ENCODE measurements at regions not wholly inside any gene's neighbourhood (a gene's known extent, or its start where the extent isn't known, plus 50 kb on each side); places are given as distances from the start of the nearest gene placed in this dataset.

GRCh38 chr1:193421487-193421886 lies 235.1 kb upstream of the B3GALT2 start:
- TF ChIP-seq, protein P1, sequence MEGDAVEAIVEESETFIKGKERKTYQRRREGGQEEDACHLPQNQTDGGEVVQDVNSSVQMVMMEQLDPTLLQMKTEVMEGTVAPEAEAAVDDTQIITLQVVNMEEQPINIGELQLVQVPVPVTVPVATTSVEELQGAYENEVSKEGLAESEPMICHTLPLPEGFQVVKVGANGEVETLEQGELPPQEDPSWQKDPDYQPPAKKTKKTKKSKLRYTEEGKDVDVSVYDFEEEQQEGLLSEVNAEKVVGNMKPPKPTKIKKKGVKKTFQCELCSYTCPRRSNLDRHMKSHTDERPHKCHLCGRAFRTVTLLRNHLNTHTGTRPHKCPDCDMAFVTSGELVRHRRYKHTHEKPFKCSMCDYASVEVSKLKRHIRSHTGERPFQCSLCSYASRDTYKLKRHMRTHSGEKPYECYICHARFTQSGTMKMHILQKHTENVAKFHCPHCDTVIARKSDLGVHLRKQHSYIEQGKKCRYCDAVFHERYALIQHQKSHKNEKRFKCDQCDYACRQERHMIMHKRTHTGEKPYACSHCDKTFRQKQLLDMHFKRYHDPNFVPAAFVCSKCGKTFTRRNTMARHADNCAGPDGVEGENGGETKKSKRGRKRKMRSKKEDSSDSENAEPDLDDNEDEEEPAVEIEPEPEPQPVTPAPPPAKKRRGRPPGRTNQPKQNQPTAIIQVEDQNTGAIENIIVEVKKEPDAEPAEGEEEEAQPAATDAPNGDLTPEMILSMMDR (IDR thresholded peaks at IDR 0.05; ENCODE audit: borderline replicate concordance, insufficient read depth, low read depth, low read length) = no peak
- H3K4me3 ChIP-seq (ENCODE audit: low read depth, low read length) = no peak overlapping the region

DNA sequence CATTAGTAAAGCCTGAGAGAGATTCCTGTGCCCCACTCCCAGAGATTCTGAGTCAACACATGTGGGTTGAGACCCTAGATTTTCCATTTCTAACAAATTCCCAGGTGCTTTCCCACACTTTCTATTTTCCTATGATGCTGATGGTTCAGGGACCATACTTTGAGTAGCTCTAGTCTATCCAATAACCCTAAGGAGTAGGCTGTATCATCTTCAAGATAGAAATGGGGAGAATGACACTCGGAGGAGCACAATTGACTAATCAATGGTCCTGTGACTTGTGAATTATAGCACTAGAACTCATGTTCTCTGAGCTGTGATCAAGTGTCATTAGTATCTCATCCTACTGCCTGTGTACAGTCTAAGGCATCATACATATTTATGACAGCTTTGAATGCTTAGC lies 232.9 kb upstream of the B3GALT2 start:
- TF ChIP-seq, protein P1 (IDR thresholded peaks at IDR 0.05; ENCODE audit: borderline replicate concordance, insufficient read depth, low read depth, low read length) = no peak
- no peak overlapping the region for H3K4me3 ChIP-seq (ENCODE audit: low read depth, low read length)

- no peak overlapping the region for H3K4me3 ChIP-seq (ENCODE audit: low read depth, low read length)
- TF ChIP-seq, protein P1 (IDR thresholded peaks at IDR 0.05; ENCODE audit: borderline replicate concordance, insufficient read depth, low read depth, low read length) = no peak
Observed at GRCh38 chr1:193418745-193419058, 232.3 kb upstream of the B3GALT2 start.

- no peak overlapping the region for H3K4me3 ChIP-seq (ENCODE audit: low read depth, low read length)
Observed at GRCh38 chr1:193417945-193418744, 231.7 kb upstream of the B3GALT2 start.

GRCh38 chr1:193417403-193417802 lies 231.0 kb upstream of the B3GALT2 start:
- TF ChIP-seq, protein P1 (IDR thresholded peaks at IDR 0.05; ENCODE audit: borderline replicate concordance, insufficient read depth, low read depth, low read length) = no peak
- H3K4me3 ChIP-seq (ENCODE audit: low read depth, low read length) = no peak overlapping the region

More at GRCh38 chr1:193417945-193418744, 231.7 kb upstream of the B3GALT2 start:
- TF ChIP-seq, protein P1 (IDR thresholded peaks at IDR 0.05; ENCODE audit: borderline replicate concordance, insufficient read depth, low read depth, low read length) = no peak

DNA sequence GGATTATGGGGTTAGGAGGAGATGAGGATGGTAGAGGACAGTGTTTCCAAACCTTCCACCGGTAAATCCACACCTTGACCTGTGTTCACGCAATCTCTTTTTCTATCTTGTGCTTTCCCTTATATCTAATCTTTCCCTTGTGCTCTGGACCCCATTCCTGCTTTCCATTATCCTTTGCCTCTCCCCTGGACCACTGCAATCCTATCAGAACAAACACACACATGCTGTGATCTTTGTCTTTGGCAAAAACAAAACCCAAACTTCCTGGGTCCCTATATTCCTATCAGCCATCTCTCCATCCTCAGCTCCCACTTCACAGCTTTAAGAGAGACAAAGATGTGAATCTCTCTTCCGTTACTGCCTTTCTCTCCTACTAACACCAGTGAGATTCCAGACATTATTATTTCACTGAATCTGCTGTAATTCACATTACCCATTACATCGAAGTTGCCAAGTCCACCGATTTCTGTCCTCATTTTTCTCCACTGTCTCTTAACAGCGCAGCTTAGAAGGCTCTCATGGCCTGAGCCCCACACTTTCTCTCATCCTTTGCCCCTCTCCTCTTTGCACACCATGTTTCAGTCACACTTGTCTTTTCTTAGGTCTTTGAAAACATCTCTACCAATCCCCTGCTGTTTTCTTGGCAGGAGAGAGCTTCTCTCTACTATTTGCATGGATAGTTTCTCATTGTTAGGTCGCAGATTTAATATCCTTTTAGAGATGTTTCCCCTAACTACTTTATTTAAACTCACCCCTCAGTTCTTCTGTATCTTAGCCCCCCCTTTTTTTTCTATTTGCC lies 230.0 kb upstream of the B3GALT2 start:
- H3K4me3 ChIP-seq (ENCODE audit: low read depth, low read length) = no peak overlapping the region
- TF ChIP-seq, protein P1 (IDR thresholded peaks at IDR 0.05; ENCODE audit: borderline replicate concordance, insufficient read depth, low read depth, low read length) = no peak

Measured in GM12875 (cell line).